CD4-positive, alpha-beta T cell treated with Interleukin-15 for 4 hours (primary cell): ENCODE measurements at regions not wholly inside any gene's neighbourhood (a gene's known extent, or its start where the extent isn't known, plus 50 kb on each side); places are given as distances from the start of the nearest gene placed in this dataset.
"Not testable (repeated sequence)": the region's sequence is repeated elsewhere in the genome, so short reads cannot be mapped to it uniquely, and the experiment has no call there.

Experiments
- DNase-seq: peaks from one replicate; pipeline ENCODE4 v3.0.0-alpha.2; 2020; ENCODE audit warnings: low spot score

DNA sequence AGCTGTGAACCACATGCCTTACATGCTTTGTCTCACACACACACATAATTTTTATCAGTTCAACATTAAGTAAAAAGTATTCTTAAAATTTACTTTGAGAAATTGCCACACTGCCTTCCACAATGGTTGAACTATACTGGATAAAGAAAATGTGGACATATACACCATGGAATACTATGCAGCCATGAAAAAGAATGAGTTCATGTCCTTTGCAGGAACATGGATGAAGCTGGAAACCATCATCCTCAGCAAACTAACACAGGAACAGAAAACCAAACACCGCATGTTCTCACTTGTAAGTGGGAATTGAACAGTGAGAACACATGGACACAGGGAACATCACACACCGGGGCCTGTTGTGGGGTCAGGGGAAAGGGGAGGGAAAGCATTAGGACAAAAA is 774.9 kb upstream of the RAB6C start:
- not testable (repeated sequence) for DNase-seq

DNA sequence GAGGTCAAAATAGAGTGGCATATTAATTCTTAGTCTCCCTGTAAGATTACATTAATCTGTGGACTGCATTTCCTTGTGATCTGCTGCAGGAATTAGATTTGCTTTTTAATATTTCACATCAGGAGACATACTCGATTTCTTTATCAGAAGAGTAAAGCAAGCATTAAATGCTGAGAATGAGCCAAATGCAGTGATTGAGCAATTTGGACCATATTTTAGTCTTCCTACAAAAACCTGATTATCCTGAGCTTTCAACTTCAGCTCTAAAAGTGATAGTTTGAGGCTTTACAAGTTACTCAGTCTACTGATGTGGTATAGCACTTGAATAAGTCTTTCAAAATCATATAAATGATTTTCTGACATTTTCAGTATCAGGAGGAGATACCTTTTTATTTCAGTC is 774.3 kb upstream of the RAB6C start:
- DNase-seq, result no peak

GRCh38 chr2:129205766-129206165 is 773.7 kb upstream of the RAB6C start:
- no peak for DNase-seq

DNA sequence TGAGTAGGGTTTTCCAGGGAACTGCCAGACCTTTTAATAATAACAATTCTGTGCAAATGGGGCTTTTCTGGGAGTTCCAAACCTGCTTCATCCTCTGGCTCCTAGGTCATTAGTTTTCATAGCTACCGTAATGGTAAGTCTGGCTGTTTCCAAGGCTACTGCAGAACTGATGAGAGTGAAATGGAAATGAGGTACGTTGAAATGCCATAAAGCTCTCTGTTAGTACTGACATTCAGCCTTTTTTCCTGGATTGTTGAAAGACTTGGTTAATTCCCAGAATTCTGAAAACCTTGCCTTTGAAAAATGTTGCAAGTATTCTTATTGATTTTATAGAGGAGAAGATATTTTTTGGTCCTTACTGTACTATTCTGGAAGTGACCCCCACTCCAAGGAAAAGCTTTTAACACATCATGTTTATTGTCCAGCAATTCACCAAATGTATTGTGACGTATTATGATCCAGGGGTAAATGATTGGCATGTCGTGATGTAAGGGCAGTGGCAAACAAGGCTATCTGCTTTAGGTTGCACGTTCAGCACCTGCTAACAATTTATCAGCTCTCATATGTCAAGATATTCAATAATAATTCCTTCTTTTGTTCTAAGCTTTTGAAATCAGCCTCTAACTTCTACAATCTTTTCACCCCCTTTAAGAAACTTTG is 767.0 kb upstream of the RAB6C start:
- no peak for DNase-seq

DNA sequence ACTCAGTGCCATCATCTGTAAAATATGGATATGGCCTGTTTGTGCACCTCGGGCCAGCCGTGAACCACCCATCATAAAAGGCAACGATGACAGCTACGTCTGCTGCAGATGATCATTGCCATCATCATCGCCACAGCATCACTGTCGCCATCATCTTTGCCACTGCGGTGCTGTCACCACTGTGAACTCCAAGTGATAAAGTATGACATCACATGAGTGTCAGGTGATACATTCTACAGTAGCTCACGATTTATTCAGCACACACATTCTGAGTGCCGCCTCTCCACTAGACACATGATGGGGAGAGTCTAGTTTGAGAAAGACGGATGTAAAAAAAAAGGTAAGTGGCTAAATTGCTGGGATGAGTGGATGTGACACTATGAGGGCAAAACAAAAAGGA is 755.4 kb upstream of the RAB6C start:
- DNase-seq, result no peak

- DNase-seq, result no peak
Observed at GRCh38 chr2:129224486-129224885, 755.0 kb upstream of the RAB6C start.

- no peak for DNase-seq
Observed at GRCh38 chr2:129229196-129229595, 750.3 kb upstream of the RAB6C start.

DNA sequence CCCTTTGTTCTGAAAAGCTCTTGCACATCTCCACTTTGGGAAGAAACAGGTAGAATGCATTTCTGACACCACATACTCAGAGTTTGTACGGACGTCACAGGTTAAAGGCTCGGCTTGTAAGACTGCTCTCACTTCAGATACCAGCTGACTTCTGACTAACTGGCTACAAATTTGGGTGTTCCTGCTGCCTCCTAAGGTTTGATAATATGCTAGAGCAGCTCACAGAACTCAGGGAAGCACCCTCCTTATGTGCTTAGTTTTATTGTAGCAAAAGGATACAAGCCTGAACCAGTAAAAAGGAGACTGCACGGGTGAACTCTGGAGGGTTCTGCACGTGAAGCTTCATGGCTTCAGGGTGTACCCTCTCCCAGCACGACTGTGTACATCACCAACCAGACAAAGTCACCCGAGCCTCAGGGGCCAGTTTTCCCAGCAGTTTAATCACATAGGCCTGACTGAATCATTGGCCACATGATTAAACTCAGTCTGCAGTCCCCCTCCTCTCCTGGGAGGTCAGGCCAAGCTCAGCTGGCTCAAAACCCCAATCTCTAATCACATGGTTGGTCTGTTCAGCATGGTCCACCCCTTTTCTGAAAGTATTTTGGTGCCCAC is 749.5 kb upstream of the RAB6C start:
- no peak for DNase-seq

- DNase-seq, result no peak
Observed at GRCh38 chr2:129231924-129232323, 747.5 kb upstream of the RAB6C start.

GRCh38 chr2:129233166-129233565 is 746.3 kb upstream of the RAB6C start:
- no peak for DNase-seq

GRCh38 chr2:129233751-129234406 is 745.6 kb upstream of the RAB6C start:
- DNase-seq, result no peak

DNA sequence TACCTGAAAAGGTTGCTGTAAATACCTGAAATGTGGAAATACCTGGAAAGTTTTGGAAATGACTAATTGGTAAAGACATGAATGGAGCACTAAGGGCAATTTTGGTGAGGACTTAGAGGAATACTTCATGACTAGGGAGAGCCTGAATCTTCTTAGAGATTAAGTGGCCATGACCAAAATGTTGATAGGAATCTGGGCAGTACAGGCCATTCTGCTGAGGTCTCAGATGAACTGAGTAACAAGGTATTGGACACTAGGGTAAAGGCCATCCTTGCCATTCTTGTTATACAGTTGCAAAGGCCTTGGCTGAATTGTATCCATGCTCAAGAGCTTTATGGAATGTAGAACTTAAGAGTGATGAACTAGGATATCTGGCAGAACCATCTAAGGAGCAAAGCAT is 742.9 kb upstream of the RAB6C start:
- no peak for DNase-seq

DNA sequence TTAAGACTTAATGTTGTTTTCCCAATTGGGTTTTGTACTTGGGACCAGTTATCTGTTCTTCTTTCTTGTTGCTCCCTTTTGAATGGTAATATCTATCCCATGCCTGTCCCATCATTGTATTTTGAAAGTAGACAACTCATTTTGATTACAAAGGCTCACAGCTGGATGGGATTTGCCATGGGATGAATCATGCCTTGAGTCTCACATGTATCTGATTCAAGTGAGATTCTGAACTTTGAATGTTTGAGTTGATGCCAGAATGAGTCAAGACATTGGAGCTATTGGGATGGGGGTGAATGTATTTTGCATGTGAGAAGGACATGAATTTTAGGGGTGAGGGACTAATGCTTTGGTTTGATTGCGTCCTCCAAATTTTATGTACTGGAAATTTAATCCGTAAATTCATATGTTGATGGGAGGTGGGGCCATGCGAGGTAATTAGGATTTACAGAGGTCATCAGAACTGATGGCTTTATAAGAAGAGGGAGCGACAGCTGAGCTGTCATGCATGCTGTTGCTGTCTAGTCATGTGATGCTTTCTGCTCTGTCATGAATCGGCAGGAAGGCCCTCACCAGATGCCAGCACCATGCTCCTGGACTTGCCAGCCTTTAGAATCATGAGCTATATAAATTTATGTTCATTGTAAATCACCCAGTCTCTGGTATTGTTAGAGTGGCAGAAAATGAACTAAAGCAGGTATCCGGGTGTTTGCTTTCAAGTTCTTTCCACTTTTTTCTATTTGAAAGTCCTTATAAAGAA is 741.3 kb upstream of the RAB6C start:
- no peak for DNase-seq

- DNase-seq, result no peak
Observed at GRCh38 chr2:129239141-129239540, 740.3 kb upstream of the RAB6C start.

DNA sequence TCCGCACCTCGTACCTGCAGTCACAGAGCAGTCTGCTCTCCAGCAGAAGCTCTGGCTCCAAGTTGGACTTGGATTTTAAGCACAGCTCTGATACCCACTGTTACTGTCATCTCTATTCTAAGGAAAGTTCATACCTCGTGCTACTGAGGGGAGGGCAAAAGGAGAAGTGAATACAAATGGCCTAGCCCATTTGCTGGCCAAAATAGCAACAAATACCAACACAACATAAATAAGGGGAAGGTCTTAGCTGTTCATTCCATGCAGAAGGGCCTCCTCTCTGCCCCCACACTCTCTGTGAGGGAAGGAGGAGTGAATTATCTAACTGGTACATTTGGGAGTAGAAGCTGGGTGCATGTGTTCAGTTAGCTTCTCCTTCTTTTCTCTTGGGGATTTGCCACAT is 739.4 kb upstream of the RAB6C start:
- no peak for DNase-seq

- no peak for DNase-seq
Observed at GRCh38 chr2:129242269-129242668, 737.2 kb upstream of the RAB6C start.

DNA sequence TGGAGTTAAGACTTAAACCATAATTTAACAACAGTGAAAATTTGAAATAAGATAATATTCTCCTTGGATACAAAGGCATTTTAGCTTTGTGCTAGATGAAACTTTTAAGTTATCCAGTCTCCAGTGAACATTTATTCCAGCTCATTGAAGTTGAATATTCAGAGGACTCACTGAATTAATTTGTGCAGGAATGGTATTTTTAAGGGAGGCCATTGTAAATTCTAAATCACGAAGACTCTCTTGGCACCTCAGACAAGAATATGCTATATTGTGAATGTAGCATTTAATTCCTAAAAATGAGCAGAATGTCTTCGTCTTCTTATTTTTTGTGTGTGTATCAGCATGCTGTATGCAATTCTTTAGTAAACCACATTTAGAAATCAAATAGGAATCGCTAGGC is 731.7 kb upstream of the RAB6C start:
- no peak for DNase-seq

- no peak for DNase-seq
Observed at GRCh38 chr2:129248198-129248597, 731.3 kb upstream of the RAB6C start.

DNA sequence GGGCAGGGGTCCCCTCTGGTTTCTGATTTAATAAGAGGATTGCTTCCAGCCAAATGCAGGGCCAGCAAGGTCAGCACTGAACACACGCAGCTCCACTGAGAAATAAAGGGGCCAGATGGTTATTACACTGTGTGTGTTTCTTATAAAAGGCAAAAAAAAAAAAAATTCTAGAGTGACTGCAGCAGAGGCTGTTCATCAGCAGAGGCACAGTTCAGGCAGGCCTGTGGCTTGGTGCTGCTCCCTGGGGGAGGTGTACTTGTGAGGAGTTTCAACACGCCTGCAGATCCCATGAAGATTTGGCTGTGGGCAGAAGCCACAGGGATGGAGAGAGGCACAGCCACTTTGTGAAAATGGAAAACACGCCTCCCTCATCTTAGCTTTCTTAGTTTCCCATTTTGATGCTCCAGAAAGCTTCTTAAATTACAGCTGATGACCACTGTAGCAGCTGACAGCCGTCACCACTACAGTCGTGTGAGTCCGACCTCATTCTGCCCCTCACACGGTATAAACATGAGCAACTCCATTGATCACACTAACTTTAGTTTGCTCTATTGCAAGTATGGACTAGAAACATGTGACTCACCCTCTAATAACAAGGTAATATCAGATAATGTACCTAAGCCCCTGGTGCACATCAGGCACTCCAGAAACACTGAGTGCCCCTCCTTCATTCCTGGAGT is 726.5 kb upstream of the RAB6C start:
- no peak for DNase-seq

- no peak for DNase-seq
Observed at GRCh38 chr2:129253461-129253812, 726.0 kb upstream of the RAB6C start.

- DNase-seq, result no peak
Observed at GRCh38 chr2:129254718-129255117, 724.7 kb upstream of the RAB6C start.

DNA sequence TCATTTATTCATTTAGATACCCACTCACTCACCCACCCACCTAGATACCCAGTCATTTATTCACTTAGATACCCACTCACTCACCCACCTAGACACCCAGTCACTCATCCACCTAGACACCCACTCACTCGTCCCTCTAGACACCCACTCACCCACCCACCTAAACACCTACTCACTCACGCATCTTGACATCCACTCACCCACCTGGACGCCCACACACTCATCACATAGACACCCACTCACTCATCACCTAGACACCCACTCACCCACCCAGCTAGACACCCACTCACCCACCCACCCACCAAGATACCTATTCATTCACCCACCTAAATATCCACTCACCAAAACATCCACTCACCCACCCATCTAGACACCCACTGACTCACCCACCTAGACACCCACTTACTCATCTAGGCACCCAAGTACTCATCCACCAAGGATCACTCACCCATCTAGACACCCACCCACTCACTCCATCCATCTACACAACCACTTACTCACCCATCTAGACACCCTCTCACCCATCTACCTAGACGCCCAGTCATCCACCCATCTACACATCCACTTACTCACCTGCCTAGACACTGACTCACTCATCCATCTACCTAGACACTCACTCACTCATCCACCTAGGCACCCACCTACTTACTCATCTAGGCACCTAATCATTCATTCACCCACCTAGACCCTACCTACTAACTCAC is 723.7 kb upstream of the RAB6C start:
- no peak for DNase-seq
